ENCODE measurements at regions not wholly inside any gene's neighbourhood (a gene's known extent, or its start where the extent isn't known, plus 50 kb on each side); places are given as distances from the start of the nearest gene placed in this dataset.

DNA sequence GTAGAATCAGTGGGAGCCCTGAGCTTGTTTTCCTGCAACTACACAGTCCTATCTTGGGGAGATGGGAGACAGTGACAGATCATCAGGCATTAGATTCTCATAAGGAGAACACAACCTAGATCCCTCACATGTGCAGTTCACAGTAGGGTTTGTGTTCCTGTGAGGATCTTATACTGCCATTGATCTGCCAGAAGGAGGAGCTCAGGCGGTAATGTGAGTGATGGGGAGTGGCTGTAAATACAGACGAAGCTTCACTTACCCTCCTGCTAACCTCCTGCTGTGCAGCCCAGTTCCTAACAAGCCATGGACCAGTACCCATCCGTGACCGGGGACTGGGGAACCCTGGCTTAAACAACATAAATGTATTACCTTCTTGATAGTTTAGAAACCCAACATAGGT is 1034.1 kb downstream of the BCL11B start:
- no peak overlapping the region for H3K27ac ChIP-seq (replicated peaks)
- DNase-seq (ENCODE audit: low read depth in 1 of 2, low spot score in 1 of 2), result no peak
- TF ChIP-seq CTCF (IDR thresholded peaks at IDR 0.05; ENCODE audit: insufficient read depth, low read length), result no peak
- no peak for TF ChIP-seq POLR2AphosphoS5 (IDR thresholded peaks at IDR 0.05; ENCODE audit: low read depth)
- no peak for TF ChIP-seq GABPA (IDR thresholded peaks at IDR 0.05; ENCODE audit: low read depth)
- TF ChIP-seq SPI1 (IDR thresholded peaks at IDR 0.05; ENCODE audit: borderline replicate concordance, low read depth), result no peak
- TF ChIP-seq, protein P1, sequence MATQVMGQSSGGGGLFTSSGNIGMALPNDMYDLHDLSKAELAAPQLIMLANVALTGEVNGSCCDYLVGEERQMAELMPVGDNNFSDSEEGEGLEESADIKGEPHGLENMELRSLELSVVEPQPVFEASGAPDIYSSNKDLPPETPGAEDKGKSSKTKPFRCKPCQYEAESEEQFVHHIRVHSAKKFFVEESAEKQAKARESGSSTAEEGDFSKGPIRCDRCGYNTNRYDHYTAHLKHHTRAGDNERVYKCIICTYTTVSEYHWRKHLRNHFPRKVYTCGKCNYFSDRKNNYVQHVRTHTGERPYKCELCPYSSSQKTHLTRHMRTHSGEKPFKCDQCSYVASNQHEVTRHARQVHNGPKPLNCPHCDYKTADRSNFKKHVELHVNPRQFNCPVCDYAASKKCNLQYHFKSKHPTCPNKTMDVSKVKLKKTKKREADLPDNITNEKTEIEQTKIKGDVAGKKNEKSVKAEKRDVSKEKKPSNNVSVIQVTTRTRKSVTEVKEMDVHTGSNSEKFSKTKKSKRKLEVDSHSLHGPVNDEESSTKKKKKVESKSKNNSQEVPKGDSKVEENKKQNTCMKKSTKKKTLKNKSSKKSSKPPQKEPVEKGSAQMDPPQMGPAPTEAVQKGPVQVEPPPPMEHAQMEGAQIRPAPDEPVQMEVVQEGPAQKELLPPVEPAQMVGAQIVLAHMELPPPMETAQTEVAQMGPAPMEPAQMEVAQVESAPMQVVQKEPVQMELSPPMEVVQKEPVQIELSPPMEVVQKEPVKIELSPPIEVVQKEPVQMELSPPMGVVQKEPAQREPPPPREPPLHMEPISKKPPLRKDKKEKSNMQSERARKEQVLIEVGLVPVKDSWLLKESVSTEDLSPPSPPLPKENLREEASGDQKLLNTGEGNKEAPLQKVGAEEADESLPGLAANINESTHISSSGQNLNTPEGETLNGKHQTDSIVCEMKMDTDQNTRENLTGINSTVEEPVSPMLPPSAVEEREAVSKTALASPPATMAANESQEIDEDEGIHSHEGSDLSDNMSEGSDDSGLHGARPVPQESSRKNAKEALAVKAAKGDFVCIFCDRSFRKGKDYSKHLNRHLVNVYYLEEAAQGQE (IDR thresholded peaks at IDR 0.05; ENCODE audit: insufficient replicate concordance, low read depth), result no peak
- H3K27me3 ChIP-seq (ENCODE audit: insufficient read depth, poor library complexity, severe bottlenecking), result peaks cover 2% of the 10 kb centered on the region
- no peak overlapping the region for H3K4me3 ChIP-seq (replicated peaks; ENCODE audit: insufficient read depth, low read length)

DNA sequence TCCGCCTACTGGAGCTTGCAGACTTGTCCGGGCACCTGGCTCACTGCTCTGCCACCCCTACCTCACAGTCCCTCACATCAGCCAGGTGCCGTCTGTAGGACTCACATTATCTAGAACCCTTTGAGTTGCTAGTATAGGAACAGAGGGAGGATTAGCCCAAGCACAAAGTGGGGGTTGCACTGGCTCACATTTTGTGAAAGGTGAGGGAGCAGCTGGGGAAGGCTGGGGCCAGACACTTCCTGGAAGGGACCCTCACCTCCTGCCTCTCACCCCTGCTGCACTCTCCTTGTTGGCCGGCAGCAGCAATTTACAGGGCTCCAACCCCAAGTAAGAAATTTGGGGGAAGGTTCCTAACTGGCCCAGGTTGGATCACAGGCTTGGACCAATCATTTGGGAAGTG is 1031.6 kb downstream of the BCL11B start:
- no peak for TF ChIP-seq GABPA (IDR thresholded peaks at IDR 0.05; ENCODE audit: low read depth)
- no peak for TF ChIP-seq CTCF (IDR thresholded peaks at IDR 0.05; ENCODE audit: insufficient read depth, low read length)
- no peak for TF ChIP-seq SPI1 (IDR thresholded peaks at IDR 0.05; ENCODE audit: borderline replicate concordance, low read depth)
- no peak for TF ChIP-seq POLR2AphosphoS5 (IDR thresholded peaks at IDR 0.05; ENCODE audit: low read depth)
- TF ChIP-seq, protein P1 (IDR thresholded peaks at IDR 0.05; ENCODE audit: insufficient replicate concordance, low read depth), result no peak
- Histone ChIP-seq H3K27ac (replicated peaks) (no peak overlapping the region), H3K27me3 (ENCODE audit: insufficient read depth, poor library complexity, severe bottlenecking) (peaks cover 2% of the 10 kb centered on the region), H3K4me3 (replicated peaks; ENCODE audit: insufficient read depth, low read length) (no peak overlapping the region)
- DNase-seq (ENCODE audit: low read depth in 1 of 2, low spot score in 1 of 2), result no peak

- Histone ChIP-seq H3K4me3 (replicated peaks; ENCODE audit: insufficient read depth, low read length) (no peak overlapping the region), H3K27ac (replicated peaks) (no peak overlapping the region), H3K27me3 (ENCODE audit: insufficient read depth, poor library complexity, severe bottlenecking) (peaks cover 2% of the 10 kb centered on the region)
- no peak for DNase-seq (ENCODE audit: low read depth in 1 of 2, low spot score in 1 of 2)
- no peak for TF ChIP-seq GABPA (IDR thresholded peaks at IDR 0.05; ENCODE audit: low read depth)
- TF ChIP-seq POLR2AphosphoS5 (IDR thresholded peaks at IDR 0.05; ENCODE audit: low read depth), result no peak
- TF ChIP-seq SPI1 (IDR thresholded peaks at IDR 0.05; ENCODE audit: borderline replicate concordance, low read depth), result no peak
- TF ChIP-seq, protein P1 (IDR thresholded peaks at IDR 0.05; ENCODE audit: insufficient replicate concordance, low read depth), result no peak
- no peak for TF ChIP-seq CTCF (IDR thresholded peaks at IDR 0.05; ENCODE audit: insufficient read depth, low read length)
Measured at GRCh38 chr14:98242903-98243302, 1029.1 kb downstream of the BCL11B start.
